ENCODE measurements at regions not wholly inside any gene's neighbourhood (a gene's known extent, or its start where the extent isn't known, plus 50 kb on each side); places are given as distances from the start of the nearest gene placed in this dataset.

DNA sequence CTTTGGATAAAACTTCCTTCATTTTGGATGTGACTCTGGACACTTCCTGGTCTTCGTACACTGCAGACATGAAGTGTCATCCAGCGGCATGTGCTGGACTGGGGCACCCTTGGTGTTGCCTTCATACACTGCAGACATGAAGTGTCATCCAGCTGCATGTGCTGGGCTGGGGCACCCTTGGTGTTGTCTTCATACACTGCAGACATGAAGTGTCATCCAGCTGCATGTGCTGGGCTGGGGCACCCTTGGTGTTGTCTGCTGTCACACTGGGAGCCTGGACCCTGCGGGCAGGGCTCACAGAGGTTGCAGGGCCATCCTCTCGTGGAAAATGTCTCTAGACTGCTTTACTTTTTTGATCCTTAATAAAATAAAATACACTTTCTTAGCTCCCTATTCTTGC, 771.4 kb downstream of the BRD1 start:
- DNase-seq (ENCODE audit: low read depth, low spot score) = no peak

DNA sequence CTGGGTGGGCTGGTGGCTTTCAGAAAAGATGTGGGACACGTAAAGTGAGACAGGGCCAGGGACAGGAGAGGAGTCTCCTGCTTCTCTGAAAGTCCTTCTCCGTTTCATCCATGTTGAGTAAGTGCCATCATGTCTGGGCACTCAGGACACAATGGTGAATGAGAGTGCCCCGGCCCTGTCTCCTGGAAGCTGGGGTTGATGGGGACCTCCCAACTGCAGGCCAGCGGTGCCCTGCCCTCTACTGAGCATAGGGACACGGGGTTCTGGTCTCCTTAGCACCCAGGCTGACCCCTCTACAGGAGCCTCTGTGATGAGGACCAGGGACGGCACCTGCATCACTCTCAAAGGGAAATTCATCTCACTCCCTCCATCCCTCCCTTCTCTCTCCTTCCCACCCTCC, 772.3 kb downstream of the BRD1 start:
- DNase-seq (ENCODE audit: low read depth, low spot score) = no peak

- no peak for DNase-seq (ENCODE audit: low read depth, low spot score)
These were observed 774.1 kb downstream of the BRD1 start for GRCh38 chr22:49053578-49053977.

DNA sequence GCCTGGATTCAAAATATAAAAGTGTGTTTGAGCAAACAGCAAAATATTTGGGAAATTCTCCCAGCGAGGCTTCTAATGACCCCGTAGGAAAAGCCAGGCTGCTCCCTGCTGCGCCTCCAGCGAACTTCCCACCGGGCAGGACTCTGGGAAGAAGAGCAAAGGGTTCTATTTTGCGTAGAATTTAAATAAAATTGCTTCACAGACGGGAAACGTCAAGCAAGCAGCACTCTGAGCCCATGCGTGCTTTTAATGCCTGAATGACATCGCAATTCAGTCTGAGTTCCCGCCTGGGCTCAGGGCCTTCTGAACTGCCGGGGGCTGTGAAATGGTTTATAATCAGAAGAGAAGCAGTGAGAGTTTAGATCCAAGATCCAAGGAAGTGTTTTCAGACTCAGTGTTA, 775.1 kb downstream of the BRD1 start:
- no peak for DNase-seq (ENCODE audit: low read depth, low spot score)

DNA sequence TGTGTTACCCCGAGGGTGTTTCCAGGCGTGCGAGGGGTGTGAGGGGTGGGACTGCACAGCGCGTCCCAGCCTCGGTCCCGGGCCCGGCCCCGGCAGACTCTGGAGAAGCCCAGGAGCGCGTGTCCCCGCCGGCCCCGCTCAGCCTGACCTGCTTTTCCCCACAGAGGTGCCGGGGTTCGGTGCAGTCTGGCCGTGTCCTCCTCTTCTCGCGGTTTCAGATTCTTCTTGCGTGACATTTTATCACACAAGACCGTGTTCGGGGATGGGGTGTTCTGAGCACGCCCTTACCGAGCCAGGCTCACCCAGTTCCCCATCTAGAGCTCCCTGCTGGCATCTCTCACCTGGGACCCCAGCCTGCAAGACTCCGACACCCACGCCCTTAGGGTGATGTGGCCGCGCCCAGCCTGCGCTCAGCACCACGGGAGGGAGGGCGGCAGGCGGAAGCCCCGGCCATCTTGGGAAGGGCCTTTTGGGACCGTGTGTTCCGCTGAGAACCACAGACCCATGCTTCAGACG, 775.6 kb downstream of the BRD1 start:
- no peak for DNase-seq (ENCODE audit: low read depth, low spot score)

- DNase-seq (ENCODE audit: low read depth, low spot score) = no peak
These were observed 776.1 kb downstream of the BRD1 start for GRCh38 chr22:49051491-49052022.

DNA sequence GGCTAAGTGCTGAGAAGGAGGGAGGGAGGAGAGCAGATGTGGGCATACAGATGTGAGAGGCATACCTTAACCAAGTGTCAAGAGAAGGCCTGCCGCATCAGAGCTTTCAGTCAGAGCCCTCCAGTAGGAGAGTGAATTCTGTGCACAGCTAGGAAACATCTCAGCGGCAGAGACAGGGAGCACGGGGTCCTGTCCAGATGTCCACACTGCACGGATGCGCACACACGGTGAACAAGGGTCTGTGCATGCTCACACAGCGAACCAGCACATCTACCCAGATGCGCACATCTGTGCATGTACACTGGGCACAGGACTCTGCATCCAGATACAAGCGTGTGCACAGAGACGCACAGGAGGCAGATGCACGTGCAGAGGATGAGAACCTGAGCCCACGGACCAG, 778.0 kb downstream of the BRD1 start:
- no peak for DNase-seq (ENCODE audit: low read depth, low spot score)

DNA sequence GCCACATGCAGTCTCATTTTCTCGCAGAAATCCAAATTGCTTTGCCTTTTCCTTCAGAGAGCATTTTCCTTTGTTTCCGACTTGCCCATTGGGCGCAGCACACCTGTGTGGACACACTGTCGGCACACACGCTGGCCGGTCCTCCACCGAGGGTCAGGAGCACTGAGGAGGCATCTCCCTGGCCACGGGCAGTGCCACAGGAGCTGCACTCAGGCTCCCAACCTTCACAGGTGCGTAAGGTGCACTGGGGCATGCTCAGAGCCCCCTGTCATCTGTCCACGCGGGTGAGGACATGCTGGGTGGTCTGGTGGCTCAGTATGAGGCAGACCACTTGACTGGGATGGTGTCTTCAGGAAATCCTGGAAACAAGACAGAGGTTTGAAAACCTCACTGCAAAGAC, 779.1 kb downstream of the BRD1 start:
- no peak for DNase-seq (ENCODE audit: low read depth, low spot score)

DNA sequence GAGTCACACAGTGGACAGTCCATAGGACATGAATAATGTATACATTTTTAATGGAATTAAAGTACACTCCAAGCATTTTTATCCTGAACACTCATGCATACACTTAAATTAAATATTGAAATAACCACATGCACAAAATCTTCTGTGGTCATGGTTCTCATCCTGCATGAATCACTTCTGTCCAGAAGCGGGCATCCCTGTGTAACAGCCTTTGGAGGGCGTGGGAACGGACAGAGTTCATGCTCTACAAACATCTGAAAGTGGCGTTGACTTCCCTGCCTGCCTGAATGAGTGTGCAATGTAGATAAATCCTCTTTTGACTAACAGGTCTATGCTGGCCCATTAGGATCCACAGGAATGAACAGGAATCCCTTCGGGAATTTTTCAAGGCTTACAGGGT, 780.2 kb downstream of the BRD1 start:
- DNase-seq (ENCODE audit: low read depth, low spot score) = no peak

DNA sequence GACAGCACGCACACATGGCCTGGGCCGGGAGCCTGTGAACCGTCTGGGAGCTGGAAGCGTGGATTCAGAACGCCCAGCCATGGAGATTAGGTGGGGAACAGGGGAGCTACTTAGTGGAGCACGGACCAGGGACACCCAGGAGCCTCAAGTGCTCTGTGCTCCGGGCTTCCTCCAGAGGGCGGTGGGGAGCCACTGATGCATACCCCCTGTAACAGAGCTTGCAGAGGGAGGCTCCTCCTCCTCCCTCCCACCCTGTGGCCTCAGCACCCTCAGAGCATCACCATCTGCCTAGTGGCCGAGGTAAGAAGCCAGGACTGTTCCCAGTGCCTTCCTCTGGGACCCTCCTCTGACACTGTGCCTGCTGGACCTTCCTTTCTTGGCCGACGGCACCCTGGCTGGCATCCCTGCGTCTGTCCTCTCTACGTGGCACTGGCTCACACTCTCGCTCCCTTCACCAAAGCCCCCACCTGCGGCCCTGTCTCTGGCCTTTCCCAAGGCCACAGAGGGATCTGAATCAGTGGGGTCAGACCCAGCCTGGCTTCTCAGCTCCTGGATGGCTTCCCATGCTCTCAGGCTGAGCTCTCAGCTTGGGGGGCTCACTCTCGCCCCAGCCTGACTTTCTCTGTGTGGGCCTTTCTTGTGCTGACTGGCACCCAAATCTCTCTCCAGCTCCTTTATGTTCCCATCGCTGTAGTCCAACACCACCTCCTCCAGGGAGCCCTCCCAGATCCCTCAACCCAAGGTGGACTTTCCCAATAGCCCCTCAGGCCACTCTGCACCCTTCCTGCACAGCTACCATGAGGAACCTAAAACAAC, 780.9 kb downstream of the BRD1 start:
- DNase-seq (ENCODE audit: low read depth, low spot score) = no peak

DNA sequence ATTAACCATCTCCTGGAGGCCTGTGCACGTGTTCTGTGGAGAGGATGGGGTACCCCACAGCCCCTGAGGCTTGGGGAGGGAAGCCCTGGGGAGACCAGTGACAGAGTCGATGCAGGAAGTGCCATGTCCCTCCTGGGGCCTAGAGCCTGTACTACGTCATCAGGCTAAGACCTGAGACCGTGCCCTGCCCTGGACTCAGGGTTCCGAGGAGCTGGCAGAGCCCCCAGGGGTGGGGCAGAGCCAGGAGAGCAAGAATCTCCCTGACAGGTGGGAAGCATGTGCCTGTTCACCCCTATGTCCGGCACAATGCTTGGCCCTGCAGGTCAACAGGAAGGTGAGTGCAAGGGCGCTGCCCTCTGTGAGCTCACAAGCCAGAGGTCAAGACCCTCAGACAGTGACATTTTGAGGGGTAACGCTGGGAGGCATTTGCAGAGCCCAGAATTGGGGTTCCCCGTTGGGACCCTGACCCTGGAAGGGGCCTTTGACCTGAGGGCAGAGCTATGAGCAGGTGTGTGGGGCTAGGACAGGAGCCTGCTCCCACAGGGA, 781.6 kb downstream of the BRD1 start:
- no peak for DNase-seq (ENCODE audit: low read depth, low spot score)

DNA sequence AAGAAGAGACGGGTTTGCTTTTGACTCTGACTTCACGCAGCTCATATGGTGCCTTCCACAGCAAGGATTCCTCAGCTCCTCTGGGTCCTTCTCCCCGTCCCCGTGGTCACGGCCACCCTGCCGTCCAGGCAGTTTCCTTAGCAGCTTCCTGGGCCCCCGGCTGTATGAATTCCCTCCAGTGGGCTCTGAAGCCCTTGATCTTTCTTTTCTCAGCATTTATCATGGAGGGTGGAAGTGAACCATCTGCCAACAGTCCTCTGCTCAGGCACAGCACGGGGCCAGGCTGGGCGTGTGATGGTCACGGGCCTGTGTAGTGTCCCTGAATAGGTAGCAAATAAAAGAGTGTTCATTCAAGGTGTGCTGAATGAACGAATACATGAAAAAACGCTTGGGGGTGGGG, 782.4 kb downstream of the BRD1 start:
- no peak for DNase-seq (ENCODE audit: low read depth, low spot score)

DNA sequence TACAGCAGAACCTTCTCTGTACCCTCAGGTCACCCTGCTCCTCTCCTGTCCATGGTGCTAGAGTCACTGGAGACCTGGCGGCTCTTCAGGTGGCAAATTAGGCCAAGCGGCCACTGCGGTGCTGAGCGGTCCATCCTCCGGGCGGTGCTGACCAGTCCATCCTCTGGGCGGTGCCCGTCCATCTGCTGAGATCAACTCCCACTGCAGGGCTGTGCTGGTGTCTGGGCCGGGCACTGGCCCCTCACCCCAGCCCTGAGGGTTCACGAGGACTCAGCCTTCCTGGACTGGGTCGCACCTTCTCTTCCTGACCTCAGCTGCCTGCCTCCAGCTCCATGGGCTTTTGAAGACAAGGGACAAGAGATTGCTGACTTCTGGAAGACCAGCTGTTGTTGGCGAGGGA, 782.9 kb downstream of the BRD1 start:
- DNase-seq (ENCODE audit: low read depth, low spot score) = no peak

- DNase-seq (ENCODE audit: low read depth, low spot score) = no peak
These were observed 783.6 kb downstream of the BRD1 start for GRCh38 chr22:49044091-49044490.

GRCh38 chr22:49042877-49043859, 784.5 kb downstream of the BRD1 start:
- no peak for DNase-seq (ENCODE audit: low read depth, low spot score)

DNA sequence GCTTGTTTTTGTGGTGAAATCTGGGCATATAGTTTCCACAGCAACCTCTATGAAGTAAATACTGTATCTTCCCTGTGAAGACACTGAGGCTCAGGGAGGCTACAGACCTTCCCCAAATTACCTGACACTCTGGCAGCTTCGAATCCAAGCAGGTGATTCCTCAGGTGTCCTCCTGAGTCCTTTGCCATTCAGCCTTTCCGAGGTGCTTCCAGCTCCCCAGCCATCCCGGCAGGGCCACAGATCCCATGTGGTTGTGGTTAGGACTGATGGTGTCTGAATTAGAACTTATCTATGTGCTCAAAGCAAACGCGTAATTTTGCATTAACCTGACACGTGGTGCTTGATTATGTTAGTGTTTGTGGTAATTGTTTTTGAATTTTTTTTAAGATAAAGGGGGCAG, 785.6 kb downstream of the BRD1 start:
- DNase-seq (ENCODE audit: low read depth, low spot score) = no peak

DNA sequence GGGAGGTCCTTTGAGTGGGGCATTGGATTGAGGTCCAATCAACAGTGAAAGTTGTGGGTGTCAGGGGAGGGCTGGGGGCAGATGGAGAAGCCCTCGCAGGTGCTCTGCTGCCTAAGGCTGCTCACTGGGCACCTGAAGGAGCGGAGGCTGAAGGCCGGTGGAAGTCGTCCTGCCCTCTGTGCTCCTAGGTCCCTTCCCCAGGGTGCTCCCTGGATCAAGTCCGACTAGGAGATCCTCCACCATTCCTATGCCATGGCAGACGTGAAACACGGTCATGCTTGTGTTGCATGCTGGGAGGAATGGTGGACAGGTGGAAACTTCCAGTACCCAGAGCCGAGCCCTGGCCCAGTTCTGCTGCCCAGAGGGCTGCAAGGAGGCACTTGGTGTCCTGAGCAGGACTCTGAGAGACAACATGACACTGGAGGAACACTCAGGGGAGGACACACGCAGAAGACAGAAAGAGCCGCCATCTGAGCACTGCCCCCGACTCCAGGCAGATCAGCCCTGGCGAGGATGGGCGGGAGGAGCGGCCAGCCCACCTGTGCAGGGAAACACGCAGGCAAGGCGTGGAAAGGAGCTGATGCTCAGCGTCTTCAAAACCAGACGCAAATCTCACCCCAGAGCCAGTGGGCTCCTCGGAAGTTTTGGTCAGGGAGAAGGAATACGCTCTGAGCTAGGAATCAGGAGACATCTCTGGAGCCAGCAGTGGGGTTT, 786.8 kb downstream of the BRD1 start:
- no peak for DNase-seq (ENCODE audit: low read depth, low spot score)

DNA sequence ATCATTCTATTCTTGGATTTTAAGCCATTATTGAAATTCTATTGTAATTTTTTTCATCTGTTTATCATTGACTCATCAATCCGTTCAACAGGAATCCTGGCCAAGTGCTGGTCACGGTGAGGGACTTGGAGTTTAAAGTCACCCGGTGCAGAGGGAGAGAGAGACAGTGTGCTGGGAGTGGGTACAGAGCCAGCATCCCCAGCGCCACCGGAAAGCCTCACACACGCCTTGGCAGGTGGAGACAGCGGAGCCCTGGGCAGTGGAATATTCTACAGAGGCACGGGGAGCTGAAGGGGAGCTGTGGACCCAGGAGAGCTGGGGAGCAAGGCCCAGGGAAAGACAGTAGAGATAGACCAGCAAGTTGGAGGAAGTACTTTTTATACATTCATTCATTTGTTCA, 787.6 kb downstream of the BRD1 start:
- DNase-seq (ENCODE audit: low read depth, low spot score) = no peak

DNA sequence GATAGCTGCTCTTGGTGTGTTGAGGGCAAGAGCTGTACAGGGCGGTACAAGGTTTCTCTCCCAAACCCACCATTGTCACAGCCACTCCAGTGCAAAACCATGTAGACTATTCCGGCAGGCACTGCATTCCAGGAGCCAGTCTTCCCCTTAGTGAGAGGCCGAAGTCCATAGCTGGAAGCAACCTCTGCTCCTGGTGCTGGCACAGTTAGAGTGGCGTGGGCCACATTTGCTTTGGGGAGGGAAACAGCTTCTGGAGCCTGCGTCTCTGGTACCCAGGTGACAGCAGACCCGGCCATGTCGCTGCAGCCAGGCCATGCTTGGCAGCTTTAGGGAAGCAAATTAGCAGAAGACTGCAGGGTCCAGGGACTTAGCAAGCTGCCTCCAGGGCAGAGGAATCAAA, 788.0 kb downstream of the BRD1 start:
- no peak for DNase-seq (ENCODE audit: low read depth, low spot score)

- no peak for DNase-seq (ENCODE audit: low read depth, low spot score)
These were observed 789.9 kb downstream of the BRD1 start for GRCh38 chr22:49037701-49038245.

GRCh38 chr22:49036513-49036912, 791.2 kb downstream of the BRD1 start:
- no peak for DNase-seq (ENCODE audit: low read depth, low spot score)
